Peyer's patch (tissue), 4 donors: ENCODE measurements at regions not wholly inside any gene's neighbourhood (a gene's known extent, or its start where the extent isn't known, plus 50 kb on each side); places are given as distances from the start of the nearest gene placed in this dataset.

Source experiments
- DNase-seq, 3 donors: peaks; one replicate each; pipeline ENCODE4 v3.0.0-alpha.2; 2017 to 2019
- H3K27ac ChIP-seq, 4 donors: fragments of 200-600 bp; sonication (generic); one replicate each; pipeline ENCODE4 v1.5.1; 2016 to 2019
- H3K27me3 ChIP-seq, 2 donors: fragments of 200-600 bp; sonication (generic); one replicate each; pipeline ENCODE4 v1.5.1; 2019
- H3K36me3 ChIP-seq, 3 donors: fragments of 200-600 bp; sonication (generic); one replicate each; pipeline ENCODE4 v1.5.1; 2016 to 2019
- H3K4me1 ChIP-seq, 4 donors: fragments of 200-600 bp; sonication (generic); one replicate each; pipeline ENCODE4 v1.5.1; 2016 to 2019
- H3K4me3 ChIP-seq, 4 donors: fragments of 200-600 bp; sonication (generic); 1 replicate in 3 of 4; 2 replicates in 1 of 4; pipeline ENCODE4 v1.5.1; 2016 to 2019; ENCODE audit warnings: mild to moderate bottlenecking in 1 of 4
- H3K9me3 ChIP-seq, 4 donors: fragments of 200-600 bp; sonication (generic); one replicate each; pipeline ENCODE4 v1.5.1; 2016 to 2019; ENCODE audit warnings: mild to moderate bottlenecking in 1 of 4
- POLR2A ChIP-seq, 2 donors: fragments of 450-650 bp; IDR thresholded peaks; one replicate each; pipeline ENCODE4 v1.5.1; 2017; ENCODE audit warnings: antibody characterized with exemption in 2 of 2, mild to moderate bottlenecking in 2 of 2, moderate library complexity in 2 of 2
- TF ChIP-seq, protein P1 (sequence below), 6 experiments: fragments of 450-650 bp in 4 of 6; fragments of 200-600 bp in 2 of 6; sonication (generic) in 1 of 6; IDR thresholded peaks; one replicate each; pipeline ENCODE4 v1.5.1; 2017 to 2019; ENCODE audit warnings: antibody characterized with exemption in 6 of 6, mild to moderate bottlenecking in 3 of 6, moderate library complexity in 1 of 6

DNA sequence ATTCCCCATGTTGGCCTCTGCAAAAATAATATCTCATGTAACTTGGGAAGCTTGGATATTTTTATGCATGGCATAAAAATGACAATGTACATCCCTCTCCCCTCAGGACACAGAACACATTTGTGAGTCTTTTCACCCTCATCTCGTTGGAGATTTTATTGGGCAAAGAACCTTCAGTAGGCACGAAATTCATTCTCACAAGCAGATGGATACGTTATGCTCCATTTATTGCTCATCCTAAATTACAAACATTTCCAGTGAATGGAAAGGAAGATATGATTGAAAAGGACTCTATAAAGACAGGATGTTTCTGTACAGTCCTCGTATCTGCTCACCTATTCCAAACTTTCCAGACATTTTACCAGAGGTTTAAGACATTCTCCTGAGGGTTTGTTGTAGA, 1175.8 kb downstream of the UQCRFS1 start:
- TF ChIP-seq, protein P1, sequence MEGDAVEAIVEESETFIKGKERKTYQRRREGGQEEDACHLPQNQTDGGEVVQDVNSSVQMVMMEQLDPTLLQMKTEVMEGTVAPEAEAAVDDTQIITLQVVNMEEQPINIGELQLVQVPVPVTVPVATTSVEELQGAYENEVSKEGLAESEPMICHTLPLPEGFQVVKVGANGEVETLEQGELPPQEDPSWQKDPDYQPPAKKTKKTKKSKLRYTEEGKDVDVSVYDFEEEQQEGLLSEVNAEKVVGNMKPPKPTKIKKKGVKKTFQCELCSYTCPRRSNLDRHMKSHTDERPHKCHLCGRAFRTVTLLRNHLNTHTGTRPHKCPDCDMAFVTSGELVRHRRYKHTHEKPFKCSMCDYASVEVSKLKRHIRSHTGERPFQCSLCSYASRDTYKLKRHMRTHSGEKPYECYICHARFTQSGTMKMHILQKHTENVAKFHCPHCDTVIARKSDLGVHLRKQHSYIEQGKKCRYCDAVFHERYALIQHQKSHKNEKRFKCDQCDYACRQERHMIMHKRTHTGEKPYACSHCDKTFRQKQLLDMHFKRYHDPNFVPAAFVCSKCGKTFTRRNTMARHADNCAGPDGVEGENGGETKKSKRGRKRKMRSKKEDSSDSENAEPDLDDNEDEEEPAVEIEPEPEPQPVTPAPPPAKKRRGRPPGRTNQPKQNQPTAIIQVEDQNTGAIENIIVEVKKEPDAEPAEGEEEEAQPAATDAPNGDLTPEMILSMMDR (IDR thresholded peaks at IDR 0.05), result no peak
- no peak for TF ChIP-seq POLR2A (IDR thresholded peaks at IDR 0.05)
- H3K27me3 ChIP-seq, result no peaks in the 10 kb centered on the region
- no peak overlapping the region for H3K27ac ChIP-seq
- no peak overlapping the region for H3K4me3 ChIP-seq
- no peaks in the 10 kb centered on the region for H3K9me3 ChIP-seq
- no peak for DNase-seq
- H3K36me3 ChIP-seq, result no peaks in the 10 kb centered on the region
- no peaks in the 10 kb centered on the region for H3K4me1 ChIP-seq

DNA sequence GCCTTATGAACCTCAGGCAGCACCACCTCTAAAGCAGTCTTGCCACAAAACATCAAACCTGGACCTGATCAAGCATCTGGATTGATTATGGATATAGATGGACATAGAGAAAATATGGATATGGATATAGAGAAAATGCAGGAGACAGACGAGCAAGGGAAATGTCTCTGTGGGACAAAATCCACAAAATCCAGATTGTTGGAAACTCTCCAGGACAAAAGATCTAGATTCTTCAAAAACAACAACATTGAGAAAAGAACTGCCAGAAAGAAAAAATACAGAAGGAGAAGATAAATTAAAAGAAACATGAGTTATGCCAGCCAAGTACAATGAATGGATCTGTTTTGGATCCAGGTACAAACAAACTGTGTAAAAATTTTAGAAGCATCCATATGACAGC, 1176.5 kb downstream of the UQCRFS1 start:
- DNase-seq, result no peak
- Histone ChIP-seq H3K4me1 (no peaks in the 10 kb centered on the region), H3K27ac (no peak overlapping the region), H3K9me3 (no peaks in the 10 kb centered on the region), H3K27me3 (no peaks in the 10 kb centered on the region), H3K36me3 (no peaks in the 10 kb centered on the region), H3K4me3 (no peak overlapping the region)
- TF ChIP-seq, protein P1 (IDR thresholded peaks at IDR 0.05), result no peak
- TF ChIP-seq POLR2A (IDR thresholded peaks at IDR 0.05), result no peak

DNA sequence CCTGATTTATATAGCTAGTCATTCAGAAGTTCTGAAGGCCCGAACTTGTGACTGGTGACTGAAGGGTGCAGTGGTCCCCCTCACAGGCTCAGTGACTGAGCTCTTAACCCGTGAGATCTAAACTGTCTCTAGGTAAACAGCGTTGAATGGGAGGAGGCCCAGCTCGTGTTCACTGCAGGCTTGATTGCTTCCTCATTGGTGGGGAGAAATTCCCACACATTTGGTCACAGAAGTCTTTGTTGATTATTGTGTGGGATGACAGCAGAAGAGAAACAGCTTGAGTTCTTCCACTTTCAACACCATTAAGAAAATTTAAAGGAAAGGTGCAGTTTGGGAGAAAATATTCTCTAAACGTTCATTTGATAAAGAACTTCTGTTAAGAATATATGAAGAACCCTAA, 1178.0 kb downstream of the UQCRFS1 start:
- no peaks in the 10 kb centered on the region for H3K9me3 ChIP-seq
- H3K36me3 ChIP-seq, result no peaks in the 10 kb centered on the region
- TF ChIP-seq POLR2A (IDR thresholded peaks at IDR 0.05), result no peak
- TF ChIP-seq, protein P1 (IDR thresholded peaks at IDR 0.05), result no peak
- H3K4me1 ChIP-seq, result no peaks in the 10 kb centered on the region
- no peak overlapping the region for H3K4me3 ChIP-seq
- no peak for DNase-seq
- no peak overlapping the region for H3K27ac ChIP-seq
- H3K27me3 ChIP-seq, result no peaks in the 10 kb centered on the region

DNA sequence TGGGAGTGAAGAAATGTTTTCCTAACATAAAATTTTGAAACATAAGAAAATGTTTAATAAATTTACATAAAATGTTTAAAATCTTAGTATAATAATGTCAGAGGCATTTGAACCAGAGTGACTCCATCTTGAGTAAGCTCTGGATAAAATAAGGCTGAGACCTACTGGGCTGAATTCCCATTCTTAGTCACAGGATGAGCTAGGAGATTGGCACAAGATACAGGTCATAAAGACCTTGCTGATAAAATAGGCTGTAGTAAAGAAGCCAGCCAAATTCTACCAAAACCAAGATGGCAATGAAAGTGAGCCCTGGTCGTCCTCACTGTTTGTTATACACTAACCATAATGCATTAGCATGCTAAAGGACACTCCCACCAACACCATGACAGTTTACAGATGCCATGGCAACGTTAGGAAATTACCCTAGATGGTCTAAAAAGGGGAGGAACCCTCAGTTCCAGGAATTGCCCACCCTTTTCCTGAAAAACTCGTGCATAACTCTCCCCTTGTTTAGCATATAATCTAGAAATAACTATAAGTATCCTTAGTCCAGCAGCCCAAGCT, 1184.0 kb downstream of the UQCRFS1 start:
- TF ChIP-seq, protein P1 (IDR thresholded peaks at IDR 0.05), result no peak
- TF ChIP-seq POLR2A (IDR thresholded peaks at IDR 0.05), result no peak

DNA sequence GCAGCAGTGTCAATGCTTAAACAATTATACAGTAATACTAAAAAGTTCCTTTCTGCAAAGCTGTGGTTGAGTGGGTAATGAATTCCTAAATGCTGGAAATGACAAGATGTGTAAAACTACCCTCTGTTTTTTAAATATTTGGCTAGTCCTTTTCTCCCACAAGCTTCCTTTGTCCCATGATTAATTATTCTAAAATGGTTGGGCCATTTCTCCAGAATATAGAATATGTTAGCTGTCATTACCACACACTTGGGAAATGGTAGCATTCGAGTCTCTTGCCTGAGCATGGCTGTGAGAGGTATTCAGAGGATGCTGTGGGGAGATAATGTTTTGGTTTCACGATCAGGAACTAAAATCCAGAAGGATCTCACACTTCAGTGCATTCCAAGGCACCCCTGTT, 1185.8 kb downstream of the UQCRFS1 start:
- DNase-seq, result no peak
- H3K9me3 ChIP-seq, result no peaks in the 10 kb centered on the region
- TF ChIP-seq POLR2A (IDR thresholded peaks at IDR 0.05), result no peak
- TF ChIP-seq, protein P1 (IDR thresholded peaks at IDR 0.05), result no peak

More for the DNA sequence above, 1184.0 kb downstream of the UQCRFS1 start:
- H3K9me3 ChIP-seq, result no peaks in the 10 kb centered on the region
- no peak overlapping the region for H3K27ac ChIP-seq
- H3K27me3 ChIP-seq, result no peaks in the 10 kb centered on the region
- no peaks in the 10 kb centered on the region for H3K36me3 ChIP-seq
- DNase-seq, result no peak
- H3K4me3 ChIP-seq, result no peak overlapping the region
- H3K4me1 ChIP-seq, result no peaks in the 10 kb centered on the region

DNA sequence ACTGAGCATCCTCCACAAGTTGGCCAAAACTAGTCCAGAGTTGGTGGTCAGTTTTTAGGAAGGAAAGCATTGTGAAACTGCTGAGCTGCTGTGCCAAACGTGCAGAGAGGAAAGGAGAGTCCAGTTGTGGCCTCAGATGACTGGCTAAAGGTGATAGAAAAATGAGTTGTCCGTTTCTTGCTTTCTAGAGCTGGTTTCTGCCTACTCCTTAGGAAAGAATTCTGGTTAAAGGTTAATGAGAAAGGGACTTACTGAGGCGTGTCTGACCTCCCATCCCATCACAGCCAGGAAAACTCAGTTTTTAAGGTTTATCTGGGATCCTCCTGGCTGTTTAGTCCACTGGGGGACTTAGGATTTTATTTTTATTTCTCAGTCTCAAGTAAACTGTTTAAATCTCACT, 1186.3 kb downstream of the UQCRFS1 start:
- Histone ChIP-seq H3K4me1 (no peaks in the 10 kb centered on the region), H3K36me3 (no peaks in the 10 kb centered on the region), H3K27ac (no peak overlapping the region), H3K4me3 (no peak overlapping the region), H3K27me3 (no peaks in the 10 kb centered on the region), H3K9me3 (no peaks in the 10 kb centered on the region)
- no peak for DNase-seq
- TF ChIP-seq POLR2A (IDR thresholded peaks at IDR 0.05), result no peak
- TF ChIP-seq, protein P1 (IDR thresholded peaks at IDR 0.05), result no peak

More for the DNA sequence above, 1185.8 kb downstream of the UQCRFS1 start:
- no peaks in the 10 kb centered on the region for H3K36me3 ChIP-seq
- no peak overlapping the region for H3K27ac ChIP-seq
- no peaks in the 10 kb centered on the region for H3K4me1 ChIP-seq
- no peaks in the 10 kb centered on the region for H3K27me3 ChIP-seq
- H3K4me3 ChIP-seq, result no peak overlapping the region
